ENCODE measurements at regions not wholly inside any gene's neighbourhood (a gene's known extent, or its start where the extent isn't known, plus 50 kb on each side); places are given as distances from the start of the nearest gene placed in this dataset.
"Not testable (repeated sequence)": the region's sequence is repeated elsewhere in the genome, so short reads cannot be mapped to it uniquely, and the experiment has no call there.

DNA sequence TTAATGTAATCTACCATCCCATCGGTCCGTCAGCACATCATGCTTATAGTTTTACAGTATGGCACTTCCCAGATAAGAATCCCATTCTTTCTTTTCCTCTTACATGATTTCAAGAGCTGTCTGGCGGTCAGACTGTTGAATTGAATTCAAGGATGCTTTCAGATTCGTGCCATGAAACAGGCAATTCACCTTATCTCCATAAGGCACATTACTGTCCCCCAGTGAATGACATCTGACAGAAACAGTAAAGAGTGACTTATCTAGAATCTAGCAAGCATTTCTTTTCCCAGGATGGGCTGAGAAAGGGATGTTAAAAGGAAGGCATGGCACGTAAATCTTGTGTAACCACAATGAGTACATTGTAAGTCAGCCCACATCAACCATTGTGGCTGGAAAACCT, 61.1 kb upstream of the SEM1 start:
- no peak overlapping the region for H3K27ac Mint-ChIP-seq
- H3K36me3 Mint-ChIP-seq: peaks cover 1% of the 10 kb centered on the region
- peaks cover 0 to 1% (median 0%) of the 10 kb centered on the region in 3 donors for H3K4me1 Mint-ChIP-seq
- H3K27me3 Mint-ChIP-seq: peaks cover 3% of the 10 kb centered on the region
- no peak overlapping the region for H3K4me3 Mint-ChIP-seq
- peaks cover 0 to 2% (median 1%) of the 10 kb centered on the region in 3 donors for H3K9me3 Mint-ChIP-seq

DNA sequence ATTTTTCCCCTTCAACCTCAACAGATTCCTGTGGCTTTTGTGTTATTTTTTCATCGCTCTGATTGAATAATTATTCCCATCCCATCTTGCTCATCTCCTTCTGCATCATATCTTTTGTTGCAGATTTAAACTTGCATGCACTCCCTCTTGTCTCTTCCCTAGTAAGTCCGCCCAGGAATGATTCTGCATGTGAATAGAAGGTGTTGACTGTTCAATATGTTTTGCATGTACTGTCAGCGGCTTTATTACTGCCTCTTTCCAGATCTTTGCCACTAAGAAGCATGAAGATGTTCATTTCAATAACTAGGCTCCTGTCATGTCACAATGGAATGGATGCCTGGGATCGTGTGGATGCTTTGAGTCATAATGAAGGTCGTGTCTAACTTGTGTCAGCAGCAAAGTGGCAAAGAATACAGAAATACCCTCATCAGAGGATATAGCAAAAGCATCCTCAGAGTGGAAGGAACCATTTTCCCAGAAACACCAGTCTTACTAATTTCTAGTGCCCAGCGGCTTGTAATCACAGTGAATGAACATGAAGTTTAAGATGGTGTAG, 62.6 kb upstream of the SEM1 start:
- H3K9me3 Mint-ChIP-seq: peaks cover 0 to 2% (median 1%) of the 10 kb centered on the region in 3 donors
- no peak overlapping the region for H3K27ac Mint-ChIP-seq
- H3K27me3 Mint-ChIP-seq: peaks cover 3% of the 10 kb centered on the region
- H3K4me1 Mint-ChIP-seq: peaks cover 0 to 1% (median 0%) of the 10 kb centered on the region in 3 donors
- H3K4me3 Mint-ChIP-seq: no peak overlapping the region
- H3K36me3 Mint-ChIP-seq: peaks cover 2% of the 10 kb centered on the region

DNA sequence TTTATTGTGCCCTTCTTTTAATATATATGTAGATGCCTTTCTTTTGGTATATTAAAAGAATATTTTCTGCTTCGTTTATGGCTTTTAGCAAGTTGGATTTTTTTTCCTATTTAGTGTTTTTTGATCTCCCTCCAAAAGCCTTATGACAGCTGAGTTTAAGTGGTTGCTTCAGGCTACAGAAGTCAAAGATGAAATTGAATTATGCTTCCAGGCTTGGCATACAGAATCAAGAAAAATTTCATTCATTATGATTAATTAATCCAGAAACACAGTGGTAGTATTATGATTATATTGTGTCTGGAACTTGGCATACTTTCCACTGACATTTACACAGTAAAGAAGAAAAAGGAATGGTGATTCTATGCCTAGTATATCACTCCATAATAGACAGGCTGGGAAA, 63.8 kb upstream of the SEM1 start:
- H3K4me3 Mint-ChIP-seq: no peak overlapping the region
- no peak overlapping the region for H3K27ac Mint-ChIP-seq
- peaks cover 0 to 2% (median 1%) of the 10 kb centered on the region in 3 donors for H3K9me3 Mint-ChIP-seq
- H3K27me3 Mint-ChIP-seq: peaks cover 3% of the 10 kb centered on the region
- H3K4me1 Mint-ChIP-seq: peaks cover 0 to 1% (median 0%) of the 10 kb centered on the region in 3 donors
- peaks cover 2% of the 10 kb centered on the region for H3K36me3 Mint-ChIP-seq

DNA sequence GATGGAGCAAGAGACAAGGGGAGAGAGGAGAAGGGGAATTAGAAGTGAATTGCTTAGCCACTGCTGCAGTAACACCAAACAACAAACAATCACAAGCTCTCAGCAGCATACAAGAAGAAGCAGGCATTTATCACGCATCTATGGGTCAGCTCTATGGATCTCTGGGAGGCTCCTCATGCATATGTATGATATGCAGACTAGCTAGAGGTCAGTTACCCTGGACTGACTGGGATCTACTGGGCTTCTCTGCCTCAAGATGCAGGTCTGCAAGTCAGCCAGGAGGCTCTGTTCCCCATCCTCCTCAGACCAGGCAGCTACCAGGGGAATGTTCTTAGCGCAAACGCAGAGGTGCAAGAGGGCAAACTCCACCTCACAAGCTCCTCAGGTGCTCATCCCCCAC, 64.7 kb upstream of the SEM1 start:
- Mint-ChIP-seq H3K4me3 (no peak overlapping the region), H3K27me3 (peaks cover 3% of the 10 kb centered on the region), H3K27ac (no peak overlapping the region), H3K9me3 (no peaks in the 10 kb centered on the region), H3K36me3 (peaks cover 2% of the 10 kb centered on the region), H3K4me1 (peaks cover 0 to 1% (median 0%) of the 10 kb centered on the region in 3 donors)

DNA sequence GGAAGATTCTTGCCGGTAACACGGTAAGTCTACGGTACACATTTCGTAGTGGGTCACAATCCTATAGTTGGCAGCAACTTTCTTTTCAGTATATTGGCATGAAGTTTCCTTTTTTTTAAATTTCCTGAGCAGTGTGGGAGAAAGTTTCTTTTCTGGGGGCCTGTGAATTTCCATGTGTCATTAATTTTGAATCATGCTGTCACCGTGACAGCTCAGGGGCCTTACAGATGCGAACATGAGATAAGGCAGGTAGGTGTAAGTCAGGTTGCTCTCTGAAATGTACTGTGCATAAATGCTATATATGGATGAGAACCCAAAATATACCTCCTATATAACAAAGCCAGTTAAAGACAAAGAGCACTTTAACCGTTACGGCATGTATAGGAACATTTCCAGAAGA, 65.4 kb upstream of the SEM1 start:
- Mint-ChIP-seq H3K9me3 (no peaks in the 10 kb centered on the region), H3K4me1 (peaks cover 0 to 1% (median 0%) of the 10 kb centered on the region in 3 donors), H3K27ac (no peak overlapping the region), H3K4me3 (no peak overlapping the region), H3K27me3 (peaks cover 3% of the 10 kb centered on the region), H3K36me3 (peaks cover 2% of the 10 kb centered on the region)

DNA sequence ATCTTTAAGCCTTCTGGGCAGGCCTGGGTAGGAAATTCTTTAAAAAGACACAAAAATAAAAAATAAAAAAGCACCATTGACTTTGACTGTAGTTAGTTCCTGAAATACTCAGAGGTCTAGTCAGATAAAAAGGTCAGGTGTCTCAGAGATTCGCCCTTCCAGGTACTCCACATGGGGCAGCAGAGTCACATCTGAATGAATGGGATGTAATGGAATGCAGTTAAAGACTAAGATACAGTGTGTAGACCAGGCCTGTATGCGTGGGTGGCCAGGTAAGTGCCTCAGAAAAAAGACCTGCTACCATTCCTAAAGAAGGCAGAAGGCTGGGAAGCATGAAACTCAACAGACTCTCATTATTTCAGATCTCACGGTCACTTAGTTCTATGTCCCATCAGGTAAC, 68.6 kb upstream of the SEM1 start:
- Mint-ChIP-seq H3K27me3 (peaks cover 3% of the 10 kb centered on the region), H3K4me3 (no peak overlapping the region), H3K9me3 (no peaks in the 10 kb centered on the region), H3K4me1 (no peaks in the 10 kb centered on the region), H3K36me3 (peaks cover 2% of the 10 kb centered on the region), H3K27ac (no peak overlapping the region)

DNA sequence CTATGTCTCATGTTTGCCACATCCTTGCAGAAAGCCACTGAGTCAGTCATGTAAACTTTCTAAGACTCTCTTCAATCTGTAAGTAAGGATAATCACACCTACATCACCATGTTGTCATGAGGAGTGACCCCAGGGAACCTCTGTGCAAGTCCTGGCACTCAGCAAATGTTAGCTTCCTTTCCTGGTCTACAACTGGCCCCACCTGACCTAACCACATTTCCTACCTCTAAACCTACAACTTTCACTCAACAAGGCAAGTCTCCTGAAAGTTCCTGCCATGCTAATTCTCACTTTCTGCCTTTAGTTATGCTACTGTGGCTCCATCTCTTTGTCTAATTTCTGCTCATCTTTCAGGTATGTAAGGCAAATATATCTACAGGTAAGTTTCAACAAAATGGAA, 72.3 kb upstream of the SEM1 start:
- Mint-ChIP-seq H3K4me3 (no peak overlapping the region), H3K27me3 (peaks cover 3% of the 10 kb centered on the region), H3K36me3 (no peaks in the 10 kb centered on the region), H3K27ac (no peak overlapping the region), H3K4me1 (no peaks in the 10 kb centered on the region), H3K9me3 (peaks cover 0 to 2% (median 0%) of the 10 kb centered on the region in 3 donors)

DNA sequence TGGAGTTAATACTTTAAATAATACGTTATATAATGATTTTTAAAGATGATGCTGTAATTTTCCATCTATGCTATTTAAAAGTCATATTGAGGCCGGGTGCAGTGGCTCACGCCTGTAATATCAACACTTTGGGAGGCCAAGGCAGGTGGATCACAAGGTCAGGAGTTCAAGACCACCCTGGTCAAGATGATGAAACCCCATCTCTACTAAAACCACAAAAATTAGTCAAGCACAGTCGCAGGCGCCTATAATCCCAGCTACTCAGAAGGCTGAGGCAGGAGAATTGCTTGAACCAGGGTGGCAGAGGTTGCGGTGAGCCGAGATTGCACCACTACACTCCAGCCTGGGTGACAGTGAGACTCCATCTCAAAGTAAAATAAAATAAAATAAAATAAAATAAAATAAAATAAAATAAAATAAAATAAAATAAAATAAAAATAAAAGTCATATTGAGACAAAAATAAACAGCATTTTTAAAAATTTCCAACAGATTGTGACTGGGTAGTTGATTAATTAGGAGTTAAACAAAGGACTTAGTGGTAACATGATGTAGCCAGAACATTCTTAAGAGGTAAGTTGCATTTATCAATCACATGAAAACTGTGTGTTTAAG, 73.1 kb upstream of the SEM1 start:
- H3K9me3 Mint-ChIP-seq, H3K4me3 Mint-ChIP-seq, H3K27me3 Mint-ChIP-seq, H3K27ac Mint-ChIP-seq, H3K36me3 Mint-ChIP-seq, H3K4me1 Mint-ChIP-seq: not testable (repeated sequence)

DNA sequence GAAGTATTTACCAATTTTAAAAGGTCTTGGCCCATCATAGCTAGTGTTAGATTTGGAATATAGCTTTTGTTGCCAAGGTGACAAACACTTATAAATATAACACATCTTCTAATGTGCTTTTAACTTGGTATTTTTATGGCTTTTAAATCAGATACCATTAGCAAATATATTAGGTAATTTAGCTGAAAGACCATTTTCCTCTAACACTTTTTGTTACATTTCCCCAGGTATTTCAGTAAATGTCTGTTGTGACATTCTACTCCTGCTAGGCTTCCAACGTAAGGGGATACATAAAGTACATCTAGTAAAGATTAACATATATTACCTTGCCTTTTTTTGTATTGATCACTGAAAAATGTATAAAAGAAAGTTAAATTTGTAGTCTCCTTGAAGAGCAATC, 75.0 kb upstream of the SEM1 start:
- Mint-ChIP-seq H3K9me3 (peaks cover 0 to 2% (median 0%) of the 10 kb centered on the region in 3 donors), H3K27ac (no peak overlapping the region), H3K36me3 (no peaks in the 10 kb centered on the region), H3K27me3 (peaks cover 3% of the 10 kb centered on the region), H3K4me3 (no peak overlapping the region), H3K4me1 (peaks cover 0 to 2% (median 0%) of the 10 kb centered on the region in 3 donors)

DNA sequence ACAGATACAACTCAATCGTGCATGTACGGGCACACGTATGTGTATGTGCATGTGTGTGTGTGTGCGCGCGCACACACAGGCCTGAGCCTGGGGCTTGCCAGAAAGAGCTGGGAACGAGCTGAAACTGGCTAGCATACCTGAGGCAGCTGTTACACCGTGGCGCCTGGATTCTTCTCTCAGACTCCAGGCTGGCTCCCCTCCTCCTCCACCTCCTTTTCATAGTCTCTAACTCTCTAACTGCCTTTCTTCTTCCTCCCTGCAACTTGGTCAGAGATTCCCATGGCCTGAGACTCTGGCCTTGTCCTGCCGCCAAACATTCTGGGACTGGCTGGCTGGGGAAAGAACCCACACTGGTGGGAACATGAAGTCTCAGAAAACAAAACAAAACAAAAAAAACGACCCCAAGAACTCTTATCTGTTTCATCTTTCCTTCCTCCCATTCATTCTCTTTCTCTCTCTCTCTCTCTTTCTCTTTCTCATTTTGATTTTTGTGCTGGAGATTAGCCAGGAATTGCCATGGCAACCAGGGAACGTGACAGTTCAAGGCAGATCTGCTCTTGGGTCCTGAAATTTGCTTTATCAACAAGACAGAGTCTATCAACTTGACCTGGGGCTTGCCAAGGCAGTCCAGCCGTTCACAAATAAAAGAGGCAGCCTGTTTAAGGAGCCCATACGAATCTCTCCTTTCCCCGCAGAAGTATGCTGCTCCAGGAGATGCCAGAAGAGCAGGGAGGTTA, 76.8 kb upstream of the SEM1 start:
- Mint-ChIP-seq H3K4me1 (peaks cover 0 to 2% (median 0%) of the 10 kb centered on the region in 3 donors), H3K9me3 (peaks cover 0 to 2% (median 0%) of the 10 kb centered on the region in 3 donors), H3K4me3 (no peak overlapping the region), H3K27me3 (peaks cover 3% of the 10 kb centered on the region), H3K36me3 (no peaks in the 10 kb centered on the region), H3K27ac (no peak overlapping the region)

DNA sequence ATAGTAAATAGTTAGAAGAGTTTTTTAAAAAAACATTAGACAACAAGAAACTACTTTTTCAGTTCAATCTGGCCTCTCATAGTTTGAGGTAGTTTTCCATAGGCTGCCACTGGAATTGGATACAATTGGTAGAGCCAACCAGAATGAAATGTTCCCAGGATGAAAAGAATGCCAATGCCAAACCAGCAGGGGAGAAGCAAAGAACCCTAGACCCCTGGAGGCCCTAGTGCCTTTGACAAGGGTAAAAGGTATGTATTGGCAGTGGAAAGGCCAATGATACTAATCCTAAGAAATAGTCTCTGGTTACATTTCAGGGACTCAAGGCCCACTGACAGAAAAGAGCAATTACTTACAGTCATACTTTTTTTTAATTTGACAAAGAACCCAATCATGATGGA, 77.4 kb upstream of the SEM1 start:
- H3K36me3 Mint-ChIP-seq: no peaks in the 10 kb centered on the region
- H3K4me1 Mint-ChIP-seq: peaks cover 0 to 2% (median 0%) of the 10 kb centered on the region in 3 donors
- peaks cover 0 to 2% (median 0%) of the 10 kb centered on the region in 3 donors for H3K9me3 Mint-ChIP-seq
- H3K27me3 Mint-ChIP-seq: peaks cover 3% of the 10 kb centered on the region
- H3K27ac Mint-ChIP-seq: no peak overlapping the region
- H3K4me3 Mint-ChIP-seq: no peak overlapping the region

DNA sequence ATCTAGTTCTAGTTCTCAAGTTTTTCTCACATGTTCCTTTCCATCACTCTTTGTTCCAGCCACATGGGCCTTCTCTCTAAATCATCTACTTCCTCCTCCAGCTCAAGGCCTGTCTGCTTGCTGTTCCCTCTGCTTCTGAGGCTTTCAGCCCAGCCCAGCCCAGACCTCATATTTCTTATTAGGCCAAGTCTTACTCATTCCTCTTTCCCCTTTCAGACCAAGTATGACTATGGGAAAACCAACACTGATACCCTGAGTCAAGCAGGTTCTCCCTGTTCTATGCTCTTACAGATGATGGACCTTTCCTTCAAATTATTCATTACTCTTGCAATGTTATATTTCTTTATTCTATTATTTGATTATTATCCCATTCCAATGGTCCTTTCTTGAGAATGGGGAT, 80.3 kb upstream of the SEM1 start:
- Mint-ChIP-seq H3K4me1 (peaks cover 0 to 2% (median 0%) of the 10 kb centered on the region in 3 donors), H3K27me3 (peaks cover 3% of the 10 kb centered on the region), H3K9me3 (peaks cover 0 to 2% (median 0%) of the 10 kb centered on the region in 3 donors), H3K36me3 (no peaks in the 10 kb centered on the region), H3K4me3 (no peak overlapping the region), H3K27ac (no peak overlapping the region)

DNA sequence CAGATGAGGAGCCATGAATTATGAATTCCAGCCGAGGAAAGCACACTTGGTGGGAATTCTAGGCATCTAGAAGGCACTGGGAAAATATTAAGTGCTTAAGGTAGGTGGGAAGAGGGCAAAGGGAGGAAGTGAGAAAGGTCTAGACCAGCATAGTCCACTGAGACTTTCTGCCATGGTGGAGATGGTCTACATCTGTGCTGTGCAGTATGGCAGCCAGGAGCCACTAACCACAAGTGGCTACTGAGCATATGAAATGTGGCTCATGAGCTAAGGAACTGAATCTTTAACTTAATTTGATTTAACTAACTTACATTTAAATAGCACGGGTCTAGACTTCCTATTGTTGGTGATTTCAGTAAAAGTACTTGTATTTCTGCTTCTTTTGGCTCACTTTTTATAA, 82.5 kb upstream of the SEM1 start:
- no peaks in the 10 kb centered on the region for H3K36me3 Mint-ChIP-seq
- no peak overlapping the region for H3K4me3 Mint-ChIP-seq
- peaks cover 0 to 2% (median 0%) of the 10 kb centered on the region in 3 donors for H3K4me1 Mint-ChIP-seq
- H3K9me3 Mint-ChIP-seq: no peaks in the 10 kb centered on the region
- H3K27ac Mint-ChIP-seq: no peak overlapping the region
- peaks cover 1% of the 10 kb centered on the region for H3K27me3 Mint-ChIP-seq

DNA sequence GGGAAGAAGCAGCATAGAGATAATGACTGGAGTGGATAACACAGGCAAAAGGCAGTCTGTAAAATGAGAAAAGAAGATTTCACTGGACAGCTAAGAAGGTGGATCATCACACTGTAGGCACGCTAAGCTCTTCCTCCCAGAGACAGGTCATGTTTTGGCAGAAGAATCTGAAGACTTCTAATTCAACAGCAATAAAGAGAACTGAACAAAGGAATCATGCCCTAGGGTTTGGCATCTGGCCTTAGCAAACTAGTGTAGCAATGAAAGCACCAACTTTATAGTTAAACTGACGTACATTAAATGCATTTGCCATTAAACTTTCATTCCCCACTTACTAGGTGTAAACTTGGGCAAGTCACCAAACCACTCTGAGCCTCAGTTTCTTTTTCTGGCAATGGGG, 84.4 kb upstream of the SEM1 start:
- Mint-ChIP-seq H3K4me1 (peaks cover 0 to 2% (median 0%) of the 10 kb centered on the region in 3 donors), H3K9me3 (no peaks in the 10 kb centered on the region), H3K27ac (no peak overlapping the region), H3K4me3 (no peak overlapping the region), H3K27me3 (peaks cover 1% of the 10 kb centered on the region), H3K36me3 (no peaks in the 10 kb centered on the region)

DNA sequence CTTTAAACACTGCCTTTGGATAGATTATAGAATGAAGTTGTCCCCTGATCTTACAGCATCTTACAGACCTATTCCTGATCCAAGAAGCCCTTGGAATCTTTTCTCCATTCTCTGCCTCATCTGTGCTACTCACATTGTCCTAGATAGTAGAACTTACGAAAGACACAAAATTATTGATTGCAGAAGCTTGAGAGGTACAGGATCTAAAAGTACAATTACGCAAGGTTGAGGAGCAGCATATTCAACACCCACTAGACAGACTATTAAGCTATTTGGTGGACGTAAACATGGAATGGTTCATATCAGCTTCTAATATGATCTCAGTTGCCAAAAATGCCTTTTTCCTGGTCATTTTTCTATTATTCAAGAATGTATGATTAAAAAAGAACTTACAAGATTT, 90.5 kb upstream of the SEM1 start:
- Mint-ChIP-seq H3K27ac (no peak overlapping the region), H3K9me3 (no peaks in the 10 kb centered on the region), H3K27me3 (peaks cover 1% of the 10 kb centered on the region), H3K4me3 (no peak overlapping the region), H3K36me3 (no peaks in the 10 kb centered on the region), H3K4me1 (no peaks in the 10 kb centered on the region)

DNA sequence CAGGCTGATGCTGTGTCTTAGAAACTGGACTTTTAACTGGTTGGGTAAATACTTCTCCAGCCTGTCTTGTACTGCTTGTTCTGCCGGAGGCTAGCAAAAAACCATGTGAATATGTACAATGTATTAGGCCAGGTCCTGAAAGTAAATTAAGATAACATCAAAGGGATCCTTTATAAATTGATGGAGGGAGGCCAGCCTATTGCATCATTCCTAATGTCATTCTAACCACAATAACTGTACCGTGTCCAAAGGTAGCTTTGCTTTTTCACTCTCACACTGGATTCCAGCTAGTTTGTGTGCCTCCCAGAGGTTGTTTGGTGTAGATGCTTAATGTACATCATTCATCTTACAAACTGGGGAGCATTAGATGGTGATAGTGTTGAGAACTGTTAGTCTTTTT, 91.2 kb upstream of the SEM1 start:
- H3K4me1 Mint-ChIP-seq: no peaks in the 10 kb centered on the region
- H3K36me3 Mint-ChIP-seq: no peaks in the 10 kb centered on the region
- no peak overlapping the region for H3K4me3 Mint-ChIP-seq
- no peaks in the 10 kb centered on the region for H3K9me3 Mint-ChIP-seq
- no peak overlapping the region for H3K27ac Mint-ChIP-seq
- no peaks in the 10 kb centered on the region for H3K27me3 Mint-ChIP-seq

Measured in IgD-negative memory B cell (primary cell).